SK-N-SH treated with all-trans-retinoic acid at 6 μM for 48 hours (cell line): ENCODE measurements at regions not wholly inside any gene's neighbourhood (a gene's known extent, or its start where the extent isn't known, plus 50 kb on each side); places are given as distances from the start of the nearest gene placed in this dataset.

Source experiments
- ATAC-seq: fragments of 200-7000 bp; cut with Tn5 transposase; 3 replicates; pipeline ENCODE4 v1.9.1; 2020; ENCODE audit warnings: mild to moderate bottlenecking, moderate library complexity
- BACH2 ChIP-seq: fragments of 250-450 bp; sonication (Bioruptor Pico); IDR thresholded peaks from 2 replicates; pipeline ENCODE4 v1.9.0; 2021; ENCODE audit warnings: mild to moderate bottlenecking, borderline replicate concordance
- CREB5 ChIP-seq: fragments of 250-450 bp; sonication (Bioruptor Pico); IDR thresholded peaks from 2 replicates; pipeline ENCODE4 v1.5.1; 2020; ENCODE audit warnings: low read depth, mild to moderate bottlenecking, moderate library complexity
- CSDC2 ChIP-seq: fragments of 250-450 bp; sonication (Bioruptor Pico); IDR thresholded peaks from 2 replicates; pipeline ENCODE4 v1.5.0; 2020; ENCODE audit warnings: mild to moderate bottlenecking, moderate library complexity
- CSRNP3 ChIP-seq: fragments of 250-450 bp; sonication (Bioruptor Pico); IDR thresholded peaks from 2 replicates; pipeline ENCODE4 v1.5.1; 2021; ENCODE audit warnings: mild to moderate bottlenecking, moderate library complexity
- ESRRG ChIP-seq: fragments of 250-450 bp; sonication (Bioruptor Pico); IDR thresholded peaks from 2 replicates; pipeline ENCODE4 v1.6.1; 2021; ENCODE audit warnings: mild to moderate bottlenecking
- GLIS3 ChIP-seq: fragments of 250-450 bp; sonication (Bioruptor Pico); IDR thresholded peaks from 2 replicates; pipeline ENCODE4 v1.5.0; 2020; ENCODE audit warnings: mild to moderate bottlenecking, moderate library complexity
- ISL1 ChIP-seq: fragments of 250-450 bp; sonication (Bioruptor Pico); IDR thresholded peaks from 2 replicates; pipeline ENCODE4 v2.1.2; 2022; ENCODE audit warnings: mild to moderate bottlenecking, moderate library complexity
- OSR1 ChIP-seq: fragments of 250-450 bp; sonication (Bioruptor Pico); IDR thresholded peaks from 2 replicates; pipeline ENCODE4 v1.8.0; 2022; ENCODE audit warnings: moderate library complexity, mild to moderate bottlenecking, inconsistent platforms
- PATZ1 ChIP-seq: fragments of 250-450 bp; sonication (Bioruptor Pico); IDR thresholded peaks from 2 replicates; pipeline ENCODE4 v1.8.0; 2020; ENCODE audit warnings: mild to moderate bottlenecking, moderate library complexity, borderline replicate concordance
- POU6F1 ChIP-seq: fragments of 250-450 bp; sonication (Bioruptor Pico); IDR thresholded peaks from 2 replicates; pipeline ENCODE4 v1.8.0; 2021; ENCODE audit warnings: low read depth, mild to moderate bottlenecking, moderate library complexity, borderline replicate concordance
- PPARA ChIP-seq: fragments of 250-450 bp; sonication (Bioruptor Pico); IDR thresholded peaks from 2 replicates; pipeline ENCODE4 v1.5.0; 2020; ENCODE audit warnings: mild to moderate bottlenecking, borderline replicate concordance
- RARB ChIP-seq: fragments of 250-450 bp; sonication (Bioruptor Pico); IDR thresholded peaks from 2 replicates; pipeline ENCODE4 v1.8.0; 2021; ENCODE audit warnings: mild to moderate bottlenecking, moderate library complexity
- SNAI2 ChIP-seq: fragments of 250-450 bp; sonication (Bioruptor Pico); IDR thresholded peaks from 2 replicates; pipeline ENCODE4 v1.5.0; 2020; ENCODE audit warnings: mild to moderate bottlenecking, moderate library complexity
- TCF4 ChIP-seq: fragments of 250-450 bp; sonication (Bioruptor Pico); IDR thresholded peaks from 2 replicates; pipeline ENCODE4 v1.8.0; 2021; ENCODE audit warnings: mild to moderate bottlenecking, moderate library complexity, borderline replicate concordance
- TOX ChIP-seq: fragments of 250-450 bp; sonication (Bioruptor Pico); IDR thresholded peaks from 2 replicates; pipeline ENCODE4 v1.8.0; 2021; ENCODE audit warnings: mild to moderate bottlenecking, moderate library complexity, borderline replicate concordance
- TSHZ2 ChIP-seq: fragments of 250-450 bp; sonication (Bioruptor Pico); IDR thresholded peaks from 2 replicates; pipeline ENCODE4 v1.5.0; 2020; ENCODE audit warnings: mild to moderate bottlenecking, moderate library complexity
- ZC3H10 ChIP-seq: fragments of 250-450 bp; sonication (Bioruptor Pico); IDR thresholded peaks from 2 replicates; pipeline ENCODE4 v1.5.1; 2021; ENCODE audit warnings: mild to moderate bottlenecking, moderate library complexity
- ZFP3 ChIP-seq: fragments of 250-450 bp; sonication (Bioruptor Pico); IDR thresholded peaks from 2 replicates; pipeline ENCODE4 v1.5.0; 2020; ENCODE audit warnings: mild to moderate bottlenecking, moderate library complexity
- ZFP30 ChIP-seq: fragments of 450-650 bp; formaldehyde crosslinking; IDR thresholded peaks from 2 replicates; pipeline ENCODE4 v1.5.0; 2022; ENCODE audit warnings: mild to moderate bottlenecking, moderate library complexity
- ZNF565 ChIP-seq: fragments of 450-650 bp; formaldehyde crosslinking; conservative IDR thresholded peaks from 2 replicates; pipeline ENCODE4 v1.5.0; 2020; ENCODE audit warnings: low read depth, mild to moderate bottlenecking, moderate library complexity
- ZNF70 ChIP-seq: fragments of 450-650 bp; formaldehyde crosslinking; IDR thresholded peaks from 2 replicates; pipeline ENCODE4 v1.5.0; 2020; ENCODE audit warnings: mild to moderate bottlenecking, moderate library complexity
- ZNF8 ChIP-seq: fragments of 450-650 bp; formaldehyde crosslinking; IDR thresholded peaks from 2 replicates; pipeline ENCODE4 v1.5.0; 2020; ENCODE audit warnings: mild to moderate bottlenecking, moderate library complexity

GRCh38 chr10:28906934-28907333 is 229.6 kb downstream of the BAMBI start:
- ATAC-seq = peak; percentile 70
- no peak for TF ChIP-seq ZFP3 (CRISPR knock-in tag)
- no peak for TF ChIP-seq BACH2 (CRISPR knock-in tag)
- no peak for TF ChIP-seq ZC3H10 (CRISPR knock-in tag)
- TF ChIP-seq TSHZ2 (CRISPR knock-in tag) = no peak

- no peak for ATAC-seq
- TF ChIP-seq TCF4 (no peak), ESRRG (no peak), TSHZ2 (CRISPR knock-in tag) (no peak), ZNF565 (CRISPR knock-in tag) (no peak), CSDC2 (CRISPR knock-in tag) (no peak), ZFP3 (CRISPR knock-in tag) (no peak), ZNF70 (CRISPR knock-in tag) (no peak), PPARA (no peak), OSR1 (CRISPR knock-in tag) (no peak), CSRNP3 (no peak), PATZ1 (CRISPR knock-in tag) (no peak), ZNF8 (CRISPR knock-in tag) (no peak), RARB (CRISPR knock-in tag) (no peak), BACH2 (CRISPR knock-in tag) (no peak), ISL1 (CRISPR knock-in tag) (no peak), POU6F1 (CRISPR knock-in tag) (no peak), TOX (CRISPR knock-in tag) (no peak), ZC3H10 (CRISPR knock-in tag) (no peak)
Observed at GRCh38 chr10:28909875-28910274, 232.6 kb downstream of the BAMBI start.

GRCh38 chr10:28910956-28911355 is 233.6 kb downstream of the BAMBI start:
- ATAC-seq = peak; percentile 73
- TF ChIP-seq ZNF565 (CRISPR knock-in tag) = no peak
- TF ChIP-seq GLIS3 (CRISPR knock-in tag) = no peak
- TF ChIP-seq BACH2 (CRISPR knock-in tag) = no peak
- no peak for TF ChIP-seq SNAI2 (CRISPR knock-in tag)
- no peak for TF ChIP-seq TCF4
- TF ChIP-seq OSR1 (CRISPR knock-in tag) = no peak
- no peak for TF ChIP-seq ZNF70 (CRISPR knock-in tag)
- TF ChIP-seq CSRNP3 = no peak
- no peak for TF ChIP-seq TOX (CRISPR knock-in tag)
- TF ChIP-seq RARB (CRISPR knock-in tag) = no peak
- TF ChIP-seq PPARA = no peak
- TF ChIP-seq ZNF8 (CRISPR knock-in tag) = no peak
- TF ChIP-seq CSDC2 (CRISPR knock-in tag) = no peak
- TF ChIP-seq ISL1 (CRISPR knock-in tag) = no peak
- no peak for TF ChIP-seq ZFP30 (CRISPR knock-in tag)
- no peak for TF ChIP-seq POU6F1 (CRISPR knock-in tag)
- TF ChIP-seq CREB5 (CRISPR knock-in tag) = no peak
